Activated naive CD4-positive, alpha-beta T cell (primary cell): ENCODE measurements at regions not wholly inside any gene's neighbourhood (a gene's known extent, or its start where the extent isn't known, plus 50 kb on each side); places are given as distances from the start of the nearest gene placed in this dataset.

ENCODE experiments used
- DNase-seq, 4 experiments: peaks; one replicate each; lab custom pipeline; 2025; lab: John Stamatoyannopoulos, UW

DNA sequence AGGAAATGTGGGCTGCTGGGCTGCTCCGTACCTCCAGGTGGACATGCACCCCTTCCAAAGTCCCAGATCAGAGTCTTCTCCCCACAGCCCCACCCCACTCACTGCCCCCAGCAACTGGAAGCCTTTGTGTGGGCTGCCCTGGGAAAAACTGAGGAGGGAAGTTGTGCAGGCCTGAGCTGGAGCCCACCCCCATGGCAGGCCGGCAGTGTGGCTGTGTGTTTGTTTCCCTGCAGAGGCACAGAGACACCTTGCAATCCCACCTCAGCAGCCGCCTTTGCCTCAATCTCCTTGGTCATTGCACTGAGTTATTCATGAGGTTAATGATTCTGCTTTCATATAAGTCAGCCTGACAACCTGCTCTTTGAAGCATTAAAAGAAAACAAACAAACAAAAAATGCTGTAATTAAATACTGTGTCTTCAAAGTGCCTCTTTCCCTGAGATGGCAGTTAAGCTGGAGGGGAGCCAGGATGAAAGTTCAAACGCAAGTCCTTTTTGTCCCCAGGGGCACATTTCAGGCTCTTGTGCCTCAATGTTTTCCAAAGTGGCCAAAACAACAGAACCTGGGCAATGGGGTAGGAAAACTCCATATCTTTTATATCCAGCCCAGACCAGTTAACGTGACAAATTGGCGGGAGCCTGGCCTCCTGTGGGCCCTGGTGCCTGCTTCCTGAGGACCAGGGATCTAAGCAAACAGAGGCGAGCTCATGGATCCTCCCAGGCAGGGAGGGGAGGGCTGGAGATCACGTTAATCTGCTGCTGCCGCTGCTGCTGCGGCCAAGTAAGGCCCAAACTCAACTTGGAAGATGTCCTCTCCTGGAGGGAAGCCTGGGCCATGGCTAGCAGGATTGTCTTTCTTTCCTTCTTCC lies 51.9 kb upstream of the TSPAN11 start:
- no peak for DNase-seq

DNA sequence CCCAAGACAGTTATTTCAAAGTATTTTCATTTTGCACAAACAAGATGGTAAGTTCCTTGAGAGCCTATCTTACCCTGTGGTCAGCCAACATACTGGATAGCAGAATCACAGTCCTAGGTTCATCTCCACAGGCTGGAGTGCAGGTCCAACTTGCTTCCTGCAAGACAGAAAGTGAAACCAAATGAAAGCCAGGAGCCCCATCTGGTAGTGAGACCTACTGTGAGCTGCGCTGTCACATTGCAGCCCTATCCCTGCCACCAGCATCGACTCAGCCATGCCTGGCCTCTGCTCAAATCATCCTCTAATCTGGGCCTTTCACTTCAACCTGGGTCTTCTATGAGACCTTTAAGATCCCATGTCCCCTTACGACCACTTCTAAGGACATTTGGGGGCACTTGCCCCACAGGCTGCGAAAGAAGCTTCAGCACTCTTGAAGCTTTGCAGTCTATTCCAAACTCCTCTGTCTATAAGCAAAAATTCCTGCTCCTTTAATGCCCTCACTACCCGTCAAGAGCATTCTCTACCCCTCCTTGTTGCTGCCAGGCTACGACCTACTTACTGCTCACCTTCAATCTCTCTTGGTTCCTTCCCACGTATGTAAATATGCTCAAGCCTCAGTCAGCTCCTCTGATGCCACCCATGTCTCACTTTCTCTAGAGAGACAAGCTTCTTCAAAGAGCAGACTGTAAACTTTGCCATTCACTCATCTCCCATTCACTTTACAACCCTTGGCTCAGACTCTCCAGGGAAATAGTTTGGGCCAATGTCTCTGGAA lies 55.9 kb upstream of the TSPAN11 start:
- no peak for DNase-seq

DNA sequence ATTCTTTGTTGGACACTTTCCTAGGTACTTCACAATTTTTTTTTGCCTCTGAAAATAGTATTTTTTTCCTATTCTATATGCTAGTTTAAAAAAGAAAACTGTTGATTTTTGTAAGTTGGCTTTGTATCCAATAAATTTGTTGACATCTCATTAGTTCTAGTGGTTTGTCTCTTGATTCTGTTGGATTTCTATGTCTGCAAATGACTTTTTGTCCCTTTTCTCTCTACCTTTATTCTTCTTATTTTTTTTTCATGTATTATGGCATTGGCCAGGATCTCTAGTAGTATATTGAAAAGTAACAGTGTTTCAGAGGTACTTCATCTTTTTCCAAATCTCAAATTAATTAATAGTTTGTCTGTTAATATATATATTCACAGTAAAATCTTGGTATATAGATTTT lies 59.1 kb upstream of the TSPAN11 start:
- no peak for DNase-seq

DNA sequence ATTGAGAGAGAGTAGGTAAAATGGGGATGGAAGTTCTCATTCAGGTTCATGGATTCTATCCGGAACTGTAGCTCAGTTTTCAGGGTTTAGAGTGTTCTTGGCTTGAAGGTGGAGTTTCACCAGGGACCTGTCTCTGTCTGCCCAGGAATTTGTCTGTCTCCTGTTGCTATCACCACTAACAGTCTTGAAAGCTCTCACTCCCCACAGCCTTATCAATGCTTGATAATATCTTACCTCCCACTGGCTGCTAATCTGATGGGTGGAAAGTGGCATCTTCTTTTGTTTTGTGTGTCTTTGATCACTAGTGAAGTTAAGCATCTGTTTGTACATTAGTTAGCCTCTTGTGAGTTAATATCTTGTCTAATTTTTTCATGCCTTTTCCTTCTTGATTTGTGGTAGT lies 60.3 kb upstream of the TSPAN11 start:
- no peak for DNase-seq

DNA sequence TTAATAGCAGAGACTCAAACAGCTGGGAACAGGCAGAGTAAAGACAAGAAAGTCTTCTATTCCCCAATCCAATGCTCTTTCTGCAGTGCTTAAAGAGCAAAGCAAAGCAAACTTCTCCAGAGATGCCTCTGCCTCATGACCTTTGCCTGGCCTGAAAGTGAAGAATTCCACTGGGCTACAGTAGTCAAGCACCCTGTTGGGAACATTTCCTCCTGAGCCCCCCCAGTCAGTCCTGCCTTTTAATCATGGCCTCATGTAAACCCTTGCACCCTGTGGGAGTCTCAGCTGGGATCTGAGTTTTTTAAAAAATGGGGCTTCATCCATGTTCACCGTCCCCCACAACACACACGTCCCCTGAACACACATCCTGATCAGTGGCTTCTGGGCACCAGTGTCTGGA lies 62.7 kb upstream of the TSPAN11 start:
- no peak for DNase-seq

DNA sequence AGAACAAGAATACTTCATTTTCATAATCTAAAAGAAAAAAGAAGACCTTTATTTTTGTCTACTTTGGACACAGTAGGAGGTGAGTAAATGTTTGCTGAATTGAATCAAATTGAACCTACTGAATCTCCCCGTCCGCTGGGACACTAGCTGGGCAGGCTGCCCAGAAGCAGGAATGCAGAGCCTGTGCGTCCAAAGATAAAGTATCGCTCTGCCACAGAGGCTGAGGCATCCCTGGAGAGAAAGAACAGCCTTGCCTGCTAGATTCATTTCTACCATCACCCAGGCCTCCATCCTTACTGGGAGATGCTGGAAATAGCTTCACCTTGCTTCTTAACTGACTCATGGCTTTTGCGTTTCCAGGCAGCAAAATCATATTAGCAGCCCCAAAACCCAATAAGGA lies 64.1 kb upstream of the TSPAN11 start:
- DNase-seq: no peak

DNA sequence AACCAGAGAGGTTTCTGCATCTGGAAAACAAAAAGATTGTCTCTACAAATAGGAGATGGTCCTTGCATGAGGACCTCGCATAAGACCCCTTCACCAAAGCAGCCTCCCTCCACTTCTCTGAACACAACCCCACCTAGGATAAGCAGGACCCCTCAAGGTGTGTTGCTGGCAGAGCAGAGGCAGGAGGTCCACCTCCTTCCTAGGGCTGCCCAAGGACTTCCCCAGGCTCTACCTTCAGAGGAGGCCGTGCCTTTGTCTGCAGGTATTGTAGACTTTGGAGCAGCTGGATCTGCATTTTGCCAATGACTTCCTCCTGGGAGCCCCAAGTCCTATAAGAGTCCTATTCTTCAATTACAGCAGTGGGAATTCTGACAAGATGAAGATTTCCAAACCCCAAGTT lies 67.3 kb upstream of the TSPAN11 start:
- DNase-seq: no peak

DNA sequence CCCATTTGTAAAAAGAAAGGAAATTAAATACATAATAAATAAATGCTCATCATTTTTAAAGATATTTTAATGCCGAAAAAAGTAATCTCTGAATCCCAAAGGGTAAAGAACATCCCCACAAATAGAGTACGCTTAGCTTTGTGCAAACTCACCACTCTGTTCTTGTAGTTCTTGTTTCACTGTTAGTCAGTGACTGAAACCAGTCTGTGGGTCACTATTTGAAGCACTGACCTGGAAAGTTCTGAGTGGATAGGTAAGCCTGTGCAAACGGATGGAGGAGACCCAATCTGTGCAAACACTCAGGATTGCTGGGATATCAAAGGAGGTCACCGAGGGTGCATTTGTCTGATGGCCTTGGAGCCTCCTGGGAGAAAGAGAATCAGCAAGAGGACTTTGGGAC lies 68.1 kb upstream of the TSPAN11 start:
- DNase-seq: no peak

DNA sequence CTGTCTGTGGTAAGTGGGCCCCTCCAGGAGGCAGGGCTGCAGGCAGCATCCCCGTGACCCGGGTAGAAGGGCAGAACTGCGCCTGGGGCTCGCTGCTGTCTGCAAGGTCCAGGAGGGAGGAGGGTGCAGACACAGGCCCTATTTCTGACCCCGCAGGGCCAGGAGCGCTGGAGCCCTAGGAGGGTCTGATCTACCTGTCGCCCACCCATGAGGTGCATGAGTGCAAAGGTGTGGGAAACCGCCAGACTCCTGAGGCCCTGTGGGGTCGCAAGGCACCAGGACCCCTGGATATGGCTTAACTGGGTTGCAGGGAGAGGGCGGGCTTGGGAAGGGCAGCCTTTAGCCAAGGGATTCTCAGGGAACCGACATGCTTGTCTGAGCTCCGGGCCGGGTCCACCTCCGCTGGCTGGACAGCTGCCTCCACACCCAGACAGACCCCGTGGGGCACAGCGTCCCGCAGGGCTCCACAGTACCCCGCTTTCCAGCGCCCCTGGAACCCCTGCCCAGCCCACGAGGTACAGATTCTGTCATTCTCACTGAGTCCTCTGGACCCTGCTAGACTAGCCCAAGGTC lies 72.9 kb upstream of the TSPAN11 start:
- no peak for DNase-seq

DNA sequence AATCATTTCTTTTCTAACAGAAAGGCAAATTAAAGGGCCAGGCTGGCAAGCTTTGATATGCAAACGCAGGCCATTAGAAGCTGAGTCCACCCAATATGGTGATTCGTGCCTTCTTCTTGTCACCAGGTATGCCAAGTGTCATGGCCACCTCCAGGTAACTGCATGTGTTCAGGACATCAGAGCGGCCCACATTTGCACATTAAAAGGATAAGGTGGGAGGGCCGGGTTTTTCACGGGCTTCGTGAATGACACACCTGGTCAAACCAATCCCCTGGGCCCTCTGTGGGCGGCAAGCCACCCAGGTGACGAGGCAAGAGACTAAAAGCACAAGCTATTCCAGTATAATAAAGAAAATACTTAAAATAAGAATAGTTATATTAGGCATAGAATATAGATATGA lies 75.9 kb upstream of the TSPAN11 start:
- peak in 1 of 4 experiments; percentile 1 for DNase-seq

DNA sequence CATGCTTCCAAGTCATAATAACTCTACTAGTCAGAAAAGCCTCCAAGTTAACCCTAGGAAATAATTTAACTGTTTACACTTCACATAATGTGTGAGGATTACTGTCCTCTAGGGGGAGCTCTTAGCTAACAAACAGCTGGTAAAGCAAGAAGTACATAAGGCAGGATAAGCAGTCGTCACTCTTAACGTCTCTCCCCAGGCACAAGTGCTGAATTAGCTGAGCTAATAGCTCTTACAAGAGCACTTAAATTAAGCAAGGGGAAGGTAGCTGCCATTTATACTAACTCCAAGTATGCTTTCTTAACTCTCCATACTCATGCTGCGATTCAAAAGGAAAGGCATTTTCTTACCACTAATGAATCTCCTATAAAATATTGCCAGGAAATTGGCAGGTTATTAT lies 79.3 kb upstream of the TSPAN11 start:
- no peak for DNase-seq

DNA sequence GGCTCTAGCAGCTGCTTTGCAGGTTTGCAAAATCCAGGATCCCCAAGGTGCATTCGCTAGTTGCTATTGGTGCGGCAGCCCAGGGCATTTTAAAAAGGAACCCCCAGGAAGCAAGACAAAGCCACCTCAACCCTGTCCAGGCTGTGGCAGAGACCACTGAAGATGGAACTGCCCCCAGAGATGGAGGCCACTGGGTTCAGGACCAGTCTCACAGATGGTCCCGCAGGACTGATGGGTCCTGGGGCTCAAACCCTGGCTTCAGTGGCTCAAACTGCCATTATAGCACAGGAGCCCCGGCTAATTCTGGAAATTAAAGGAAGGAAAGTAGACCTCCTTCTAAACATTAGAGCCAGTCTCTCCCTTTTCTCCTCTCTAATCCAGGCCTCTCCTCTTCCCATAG lies 79.8 kb upstream of the TSPAN11 start:
- DNase-seq: no peak

DNA sequence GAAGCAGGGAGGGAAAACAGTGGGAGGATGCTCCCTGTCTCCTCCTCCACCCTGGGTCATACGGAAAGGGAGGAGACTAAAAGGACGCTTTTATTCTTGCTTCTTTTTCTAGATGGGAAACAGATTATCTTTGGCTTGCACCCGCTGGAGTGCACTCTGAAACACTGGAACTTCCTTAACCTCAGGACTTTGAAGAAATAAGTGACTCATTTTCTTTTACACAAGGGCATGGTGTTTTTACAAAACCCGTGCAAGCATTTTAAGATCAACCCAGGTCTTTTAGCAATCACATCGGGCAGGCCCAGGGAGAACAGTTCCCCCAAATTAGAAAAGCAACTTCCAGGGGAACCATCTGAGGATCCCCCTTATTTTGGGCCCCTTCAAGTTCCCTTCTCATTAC lies 80.9 kb upstream of the TSPAN11 start:
- no peak for DNase-seq

DNA sequence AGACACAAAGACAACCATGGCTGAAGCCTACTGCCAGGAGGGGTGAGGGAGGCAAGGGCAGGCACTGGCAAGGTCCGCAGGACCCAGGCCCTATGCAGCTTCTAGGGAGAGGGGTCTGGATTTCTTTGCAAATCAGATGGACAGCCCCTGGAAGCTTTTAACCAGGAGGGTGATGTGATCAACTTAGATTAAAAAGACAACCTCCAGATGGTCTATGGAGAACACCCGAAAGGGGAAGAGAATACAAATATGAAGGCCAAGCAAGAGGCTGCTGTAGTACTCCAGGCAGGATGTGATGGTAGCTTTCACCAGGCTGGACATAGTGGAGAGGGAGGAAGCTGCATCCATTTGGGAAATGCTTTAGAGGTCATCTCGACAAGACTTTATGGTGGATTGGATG lies 83.3 kb upstream of the TSPAN11 start:
- no peak for DNase-seq

DNA sequence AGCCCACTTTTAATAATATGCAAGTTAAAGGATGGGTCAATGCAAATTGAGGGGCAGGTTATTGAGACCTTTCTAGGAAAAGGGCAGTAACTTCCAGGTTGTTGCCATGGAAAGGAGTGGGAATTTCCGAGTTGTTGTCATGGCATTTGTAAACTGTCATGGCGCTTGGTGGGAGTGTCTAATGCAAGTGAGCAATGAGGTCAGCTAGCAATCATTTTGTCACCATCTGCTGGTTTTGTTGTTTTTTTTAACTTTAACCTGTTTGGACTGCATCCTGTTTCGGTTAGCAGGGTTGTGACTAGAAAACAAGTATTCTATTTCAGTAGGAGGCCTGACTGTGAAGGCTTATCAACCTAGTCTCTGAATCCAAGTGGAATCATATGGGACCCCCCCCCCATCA lies 85.8 kb upstream of the TSPAN11 start:
- no peak for DNase-seq

DNA sequence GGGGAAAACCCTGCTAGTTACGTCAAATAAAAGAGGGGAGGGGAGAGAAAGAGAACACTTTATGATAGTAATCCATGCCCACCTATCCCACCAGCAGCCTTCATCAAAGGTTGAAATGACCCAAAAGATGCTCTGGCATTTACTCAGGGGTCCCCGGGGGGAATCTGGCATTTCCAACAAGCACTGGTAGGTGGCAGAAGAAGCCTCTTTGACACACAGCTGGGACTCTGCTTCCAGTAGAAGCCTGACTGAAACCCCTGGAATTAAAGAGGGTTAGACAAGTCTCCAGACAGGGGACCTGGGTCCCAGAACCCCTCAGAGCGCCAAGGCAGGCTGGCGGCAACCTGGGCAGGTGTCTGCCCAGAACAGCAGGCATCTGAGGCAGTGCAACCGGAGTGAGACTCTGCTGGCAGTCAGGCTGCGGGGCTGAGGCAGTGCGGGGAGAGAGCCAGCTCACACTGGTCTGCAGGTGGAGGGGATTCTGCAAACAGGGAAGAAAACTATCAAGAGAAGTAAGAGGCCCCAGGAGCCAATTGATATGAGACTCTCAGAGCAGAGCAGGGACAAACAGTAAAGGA lies 85.0 kb upstream of the CAPRIN2 start:
- no peak for DNase-seq

DNA sequence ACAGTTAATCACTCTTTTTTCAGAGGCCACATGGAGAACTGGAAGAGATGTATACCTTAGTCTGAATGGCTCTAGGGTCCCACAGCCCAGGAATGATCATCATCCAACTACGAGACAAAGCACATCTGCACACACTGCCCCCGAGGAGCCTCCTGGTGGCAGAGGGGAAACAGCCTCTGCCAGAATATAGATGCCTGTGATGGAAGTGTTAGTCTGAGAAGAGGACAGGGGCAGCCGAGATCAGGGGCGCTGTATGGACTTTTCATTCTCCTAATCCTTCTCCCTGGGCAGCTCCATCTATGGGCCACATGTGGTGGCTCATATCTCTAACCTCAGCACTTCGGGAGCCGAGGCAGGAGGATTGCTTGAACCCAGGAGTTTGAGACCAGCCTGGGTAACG lies 82.8 kb upstream of the CAPRIN2 start:
- DNase-seq: no peak

DNA sequence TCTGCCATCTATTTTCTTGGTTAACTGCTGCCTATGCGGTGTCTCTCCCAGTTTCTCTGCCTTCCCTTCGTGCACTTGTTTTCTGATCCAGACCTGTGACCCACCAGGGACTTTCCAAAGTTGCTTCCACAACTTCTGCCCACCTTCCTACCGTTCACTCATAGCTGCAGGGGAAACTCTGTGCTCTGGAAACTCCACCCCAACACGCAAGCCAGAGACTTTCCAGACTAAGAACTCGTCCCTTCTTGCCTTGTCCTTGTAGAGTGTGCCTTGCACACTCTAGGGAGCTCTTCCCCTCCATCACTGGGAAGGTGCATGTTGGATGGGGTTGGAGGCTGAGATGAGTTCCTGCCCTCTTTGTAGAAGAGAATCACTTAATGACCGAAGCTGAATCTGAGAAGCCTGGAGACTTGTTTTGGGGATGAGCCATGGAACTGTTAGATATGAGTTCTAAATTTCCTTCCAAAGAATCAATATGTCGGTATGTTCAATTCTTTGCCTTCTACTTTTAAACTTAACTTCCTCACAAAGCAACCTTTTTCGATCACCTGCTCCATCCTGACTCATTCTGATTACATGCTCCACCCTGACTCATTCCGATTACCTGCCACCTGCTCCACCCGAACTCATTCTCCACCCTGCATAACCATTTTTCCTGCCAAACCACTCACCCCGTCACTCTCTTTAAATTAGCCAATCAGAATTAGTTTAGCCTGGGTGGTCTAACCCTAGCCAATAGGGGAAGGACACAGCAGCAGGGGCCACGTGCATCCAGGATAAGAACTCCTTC lies 82.1 kb upstream of the CAPRIN2 start:
- no peak for DNase-seq

DNA sequence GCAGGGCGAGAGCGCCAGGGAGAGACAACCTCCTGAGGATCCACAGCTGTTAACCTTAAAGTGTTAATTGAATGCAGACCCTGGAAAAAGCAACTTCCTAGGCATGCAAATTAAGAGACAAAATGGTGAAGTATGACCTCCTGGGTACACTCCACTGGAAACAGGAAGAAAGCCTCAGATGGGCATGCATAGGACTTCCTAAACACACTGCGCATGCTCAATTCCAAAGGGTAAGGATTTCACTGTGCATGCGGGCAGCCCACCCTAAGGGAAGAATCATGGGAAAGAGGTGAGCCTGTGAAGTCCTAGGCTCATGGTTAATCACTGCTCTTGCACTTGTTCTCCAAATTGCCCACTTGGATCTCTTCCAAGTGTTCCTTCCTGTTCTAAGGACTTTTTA lies 80.5 kb upstream of the CAPRIN2 start:
- DNase-seq: no peak

DNA sequence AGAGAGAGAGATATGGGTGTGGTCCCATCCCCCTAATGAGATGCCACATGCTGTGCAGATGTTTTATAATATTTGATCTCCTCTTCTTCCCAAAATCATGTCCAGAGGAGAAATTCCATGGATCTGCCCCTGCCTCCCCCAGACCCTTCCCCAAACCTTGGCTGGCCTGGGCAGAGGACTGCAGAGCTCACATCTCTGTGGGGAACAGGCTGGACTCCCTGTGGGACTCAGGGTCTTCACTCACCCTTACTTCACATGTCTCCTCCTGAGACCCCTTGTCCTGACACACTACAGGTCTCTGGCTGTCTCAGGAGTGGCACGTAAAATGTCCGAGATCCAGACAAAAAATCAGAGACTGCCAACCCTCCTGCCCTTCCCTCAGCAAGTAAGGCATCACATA lies 76.0 kb upstream of the CAPRIN2 start:
- no peak for DNase-seq

DNA sequence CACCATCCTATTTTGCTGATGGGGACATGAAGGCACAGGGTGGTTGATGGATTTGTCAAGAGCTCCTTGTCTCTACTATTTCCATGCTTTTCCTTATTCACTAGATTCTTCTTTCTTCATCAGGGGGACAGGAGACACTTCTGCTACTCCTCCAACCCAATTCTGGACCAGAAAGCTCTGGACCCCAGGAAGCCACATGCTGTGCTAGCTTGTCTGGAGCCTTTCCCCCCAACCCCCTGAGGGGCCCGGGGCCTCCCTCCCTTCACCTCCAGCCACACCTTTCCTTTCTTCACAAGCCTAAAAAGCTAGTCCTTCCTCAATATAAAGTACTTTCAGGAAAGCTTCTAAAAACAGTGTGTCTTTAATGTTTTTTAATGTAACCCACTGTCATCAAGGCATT lies 75.1 kb upstream of the CAPRIN2 start:
- DNase-seq: no peak

DNA sequence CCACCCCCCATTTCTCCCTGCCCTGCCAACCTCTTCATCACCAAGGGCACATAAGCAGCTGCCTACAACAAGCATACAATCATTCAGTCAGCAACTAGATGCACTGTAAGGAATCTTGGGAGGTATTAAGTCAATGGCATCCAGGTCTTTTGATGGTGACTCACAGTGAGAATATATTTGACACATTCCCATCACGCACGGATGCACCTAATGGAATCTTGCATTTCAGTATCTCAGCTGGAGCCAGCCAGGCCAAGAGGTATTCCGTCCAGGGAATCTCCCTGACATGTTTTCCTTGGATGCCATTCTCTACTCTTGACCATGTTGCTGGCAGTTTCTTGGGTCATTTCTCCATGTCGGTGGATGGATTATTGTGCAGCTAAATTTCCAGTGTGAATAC lies 73.9 kb upstream of the CAPRIN2 start:
- DNase-seq: no peak
